ENCODE measurements at regions not wholly inside any gene's neighbourhood (a gene's known extent, or its start where the extent isn't known, plus 50 kb on each side); places are given as distances from the start of the nearest gene placed in this dataset.
"Not testable (repeated sequence)": the region's sequence is repeated elsewhere in the genome, so short reads cannot be mapped to it uniquely, and the experiment has no call there.

DNA sequence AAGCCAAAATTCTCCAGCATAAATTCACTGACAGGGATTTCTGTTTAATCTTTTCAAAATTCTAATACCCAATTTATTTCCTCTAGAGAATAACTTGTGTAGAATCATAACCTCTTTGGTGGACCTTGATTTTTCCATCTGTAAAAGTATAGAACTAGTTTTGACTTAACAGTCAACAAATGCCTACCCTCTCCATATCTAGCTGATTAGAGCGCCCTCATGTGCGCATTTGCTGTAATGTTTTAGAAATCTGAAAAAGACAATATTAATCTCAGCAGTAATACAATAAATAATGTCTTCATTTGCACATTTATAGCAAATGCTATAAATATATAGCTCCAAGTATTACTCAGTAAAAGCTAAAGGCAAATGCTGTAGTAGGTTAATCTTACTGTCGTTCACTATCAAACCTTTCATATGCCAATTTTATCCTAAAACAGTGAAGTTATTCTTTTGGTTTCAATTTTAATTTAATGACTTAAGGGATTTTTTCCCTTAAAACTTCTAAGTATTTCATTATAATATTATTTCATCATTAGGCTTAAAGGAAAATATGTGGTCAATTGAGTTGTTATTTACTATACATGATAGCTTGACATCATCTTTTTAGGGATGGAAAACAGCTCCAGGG, 153.6 kb upstream of the EFCAB3 start:
- not testable (repeated sequence) for H3K9me3 ChIP-seq; H3K27me3 ChIP-seq; H3K4me3 ChIP-seq; H3K27ac ChIP-seq; H3K36me3 ChIP-seq; DNase-seq (ENCODE audit: low spot score in 2 of 2); H3K4me1 ChIP-seq
- WGBS, 2 donors: 8 to 20% methylated on average over 3 of the region's 3 CpGs

DNA sequence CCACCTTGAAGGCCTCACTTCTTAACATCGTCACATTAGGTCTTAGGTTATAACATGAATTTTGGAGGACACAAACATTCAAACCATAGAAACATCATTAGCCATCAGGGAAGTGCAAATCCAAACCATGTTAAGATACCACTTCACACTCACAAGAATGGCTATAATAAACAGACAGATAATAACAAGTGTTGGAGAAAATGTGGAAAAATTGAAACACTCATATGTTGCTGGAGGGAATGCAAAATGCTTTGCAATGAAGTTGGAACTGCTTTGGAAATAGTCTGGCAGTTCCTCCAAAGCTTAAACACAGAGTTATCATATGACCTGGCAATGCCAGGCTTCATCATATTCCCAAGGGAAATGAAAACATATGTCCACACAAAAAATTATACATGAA, 156.8 kb upstream of the EFCAB3 start:
- H3K4me1 ChIP-seq; H3K36me3 ChIP-seq; H3K27ac ChIP-seq; DNase-seq (ENCODE audit: low spot score in 2 of 2); H3K9me3 ChIP-seq; H3K27me3 ChIP-seq; H3K4me3 ChIP-seq: not testable (repeated sequence)
- WGBS, 2 donors: 93 to 96% methylated on average over 1 of the region's 1 CpG

- Histone ChIP-seq H3K27me3 (no peaks in the 10 kb centered on the region), H3K4me3 (no peak overlapping the region), H3K4me1 (no peaks in the 10 kb centered on the region), H3K27ac (no peak overlapping the region), H3K9me3 (no peaks in the 10 kb centered on the region), H3K36me3 (no peaks in the 10 kb centered on the region)
- 69 to 74% methylated on average over 7 of the region's 7 CpGs for WGBS, 2 donors
- no peak for DNase-seq (ENCODE audit: low spot score in 2 of 2)
- TF ChIP-seq EP300 (IDR thresholded peaks at IDR 0.05): no peak
- TF ChIP-seq POLR2A (IDR thresholded peaks at IDR 0.05): no peak
- no peak for TF ChIP-seq CTCF (IDR thresholded peaks at IDR 0.05)
These were observed 154.3 kb upstream of the MED13 start for GRCh38 chr17:62219221-62219899.

GRCh38 chr17:62216847-62217246, 151.8 kb upstream of the MED13 start:
- no peaks in the 10 kb centered on the region for H3K27me3 ChIP-seq
- H3K9me3 ChIP-seq: no peaks in the 10 kb centered on the region
- no peak for TF ChIP-seq CTCF (IDR thresholded peaks at IDR 0.05)
- no peak for TF ChIP-seq POLR2A (IDR thresholded peaks at IDR 0.05)
- TF ChIP-seq EP300 (IDR thresholded peaks at IDR 0.05): no peak
- no peaks in the 10 kb centered on the region for H3K36me3 ChIP-seq
- H3K4me3 ChIP-seq: no peak overlapping the region
- no peak for DNase-seq (ENCODE audit: low spot score in 2 of 2)
- WGBS, 2 donors: 89 to 92% methylated on average over 8 of the region's 8 CpGs
- H3K4me1 ChIP-seq: no peaks in the 10 kb centered on the region
- no peak overlapping the region for H3K27ac ChIP-seq

DNA sequence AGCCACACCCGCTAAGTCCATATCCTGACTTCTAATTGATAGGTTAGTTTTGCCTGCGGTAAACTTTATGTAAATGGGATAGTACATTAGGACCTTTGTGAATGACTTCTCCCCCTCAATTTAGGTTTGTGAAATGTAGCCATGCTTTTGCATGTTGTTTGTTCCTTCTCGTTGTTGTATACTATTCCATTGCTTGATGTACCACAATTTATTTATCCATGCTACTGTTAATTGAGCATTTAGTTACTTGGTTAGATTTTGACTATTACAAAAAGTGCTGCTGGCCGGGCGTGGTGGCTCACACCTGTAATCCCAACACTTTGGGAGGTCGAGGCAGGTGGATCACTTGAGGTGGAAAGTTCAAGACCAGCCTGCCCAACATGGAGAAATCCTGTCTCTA, 150.8 kb upstream of the MED13 start:
- H3K4me1 ChIP-seq: not testable (repeated sequence)

DNA sequence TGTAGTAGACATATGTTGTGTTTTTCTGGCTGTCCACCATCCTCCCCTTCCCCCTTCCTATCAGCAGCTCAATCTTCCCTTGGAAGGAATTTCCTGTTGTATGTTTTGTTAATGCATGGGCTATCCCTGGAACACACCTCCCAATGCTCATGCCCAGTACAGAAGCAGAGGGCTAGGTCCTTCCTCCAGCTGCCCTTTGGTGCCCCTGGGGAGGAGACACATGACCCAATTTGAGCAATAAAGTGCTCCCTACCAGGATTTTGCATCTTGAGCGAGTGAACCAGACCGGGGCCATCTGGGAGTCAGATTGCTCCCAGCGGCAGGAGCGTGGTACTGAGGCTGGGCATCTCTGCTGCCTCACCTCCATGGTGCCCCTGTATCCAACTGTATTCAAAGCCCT, 141.5 kb upstream of the MED13 start:
- no peak overlapping the region for H3K27ac ChIP-seq
- TF ChIP-seq EP300 (IDR thresholded peaks at IDR 0.05) (no peak), CTCF (IDR thresholded peaks at IDR 0.05) (no peak), POLR2A (IDR thresholded peaks at IDR 0.05) (no peak)
- H3K36me3 ChIP-seq: no peaks in the 10 kb centered on the region
- WGBS, 2 donors: 73 to 75% methylated on average over 4 of the region's 4 CpGs
- H3K4me3 ChIP-seq: no peak overlapping the region
- H3K27me3 ChIP-seq: no peaks in the 10 kb centered on the region
- peaks cover 0 to 8% (median 0%) of the 10 kb centered on the region in 4 donors for H3K9me3 ChIP-seq
- DNase-seq (ENCODE audit: low spot score in 2 of 2): no peak
- no peaks in the 10 kb centered on the region for H3K4me1 ChIP-seq

More for the DNA sequence above, 150.8 kb upstream of the MED13 start:
- not testable (repeated sequence) for H3K27me3 ChIP-seq; H3K9me3 ChIP-seq; H3K27ac ChIP-seq; H3K4me3 ChIP-seq; DNase-seq (ENCODE audit: low spot score in 2 of 2); H3K36me3 ChIP-seq
- WGBS, 2 donors: 93 to 99% methylated on average over 6 of the region's 6 CpGs

DNA sequence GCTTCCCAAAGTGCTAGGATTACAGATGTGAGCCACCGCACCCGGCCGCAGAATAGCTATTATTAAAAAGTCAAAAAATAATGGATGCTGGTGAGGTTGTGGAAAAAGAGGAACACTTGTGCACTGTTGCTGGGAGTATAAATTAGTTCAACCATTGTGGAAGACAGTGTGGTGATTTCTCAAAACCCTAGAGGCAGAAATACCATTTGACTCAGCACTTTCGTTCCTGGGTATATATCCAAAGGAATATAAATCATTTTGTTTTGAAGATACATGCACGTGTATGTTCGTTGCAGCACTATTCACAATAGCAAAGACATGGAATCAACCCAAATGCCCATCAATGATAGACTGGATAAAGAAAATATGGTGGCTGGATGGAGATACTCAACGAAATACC, 132.1 kb upstream of the MED13 start:
- not testable (repeated sequence) for H3K27me3 ChIP-seq; H3K36me3 ChIP-seq; H3K27ac ChIP-seq; H3K4me3 ChIP-seq; DNase-seq (ENCODE audit: low spot score in 2 of 2); H3K4me1 ChIP-seq
- 76 to 78% methylated on average over 7 of the region's 7 CpGs for WGBS, 2 donors
- peaks cover 0 to 15% (median 0%) of the 10 kb centered on the region in 4 donors for H3K9me3 ChIP-seq

- WGBS, 2 donors: 96 to 98% methylated on average over 3 of the region's 3 CpGs
- H3K27me3 ChIP-seq; H3K4me1 ChIP-seq; H3K27ac ChIP-seq; DNase-seq (ENCODE audit: low spot score in 2 of 2); H3K4me3 ChIP-seq; H3K36me3 ChIP-seq: not testable (repeated sequence)
- peaks cover 0 to 15% (median 0%) of the 10 kb centered on the region in 4 donors for H3K9me3 ChIP-seq
These were observed 131.5 kb upstream of the MED13 start for GRCh38 chr17:62196587-62196986.
